ENCODE measurements at regions not wholly inside any gene's neighbourhood (a gene's known extent, or its start where the extent isn't known, plus 50 kb on each side); places are given as distances from the start of the nearest gene placed in this dataset.
"Not testable (repeated sequence)": the region's sequence is repeated elsewhere in the genome, so short reads cannot be mapped to it uniquely, and the experiment has no call there.

- no peak for DNase-seq (ENCODE audit: low spot score)
Observed at GRCh38 chr16:85526185-85526974, 86.7 kb upstream of the GSE1 start.

GRCh38 chr16:85527042-85527766, 85.9 kb upstream of the GSE1 start:
- DNase-seq (ENCODE audit: low spot score), result no peak

DNA sequence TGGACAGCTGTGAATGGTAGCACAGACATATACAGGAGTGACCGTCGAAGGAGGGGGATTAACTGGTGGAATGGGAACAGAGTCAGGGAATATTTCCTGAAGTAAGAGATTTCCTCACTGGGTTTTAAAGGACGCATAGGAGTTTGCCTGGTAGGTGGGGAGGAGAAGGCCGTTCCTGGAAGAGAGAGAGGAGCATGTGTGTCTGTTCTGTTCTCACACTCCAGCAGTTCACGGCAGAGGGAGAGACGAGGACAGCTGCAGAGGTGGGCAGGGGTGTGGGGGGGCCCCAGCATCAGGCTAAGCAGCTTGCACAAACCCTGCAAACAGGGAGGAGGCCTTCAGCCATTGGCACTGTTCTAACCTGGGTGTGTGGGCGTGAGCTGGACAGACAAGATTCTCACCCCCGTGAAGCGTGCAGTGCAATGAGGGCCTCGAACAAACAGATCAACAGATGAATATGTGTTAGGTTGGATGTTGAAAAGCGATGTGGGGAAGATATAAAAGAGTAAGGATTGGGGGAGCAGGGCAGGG, 85.3 kb upstream of the GSE1 start:
- no peak for DNase-seq (ENCODE audit: low spot score)

GRCh38 chr16:85528528-85529387, 84.4 kb upstream of the GSE1 start:
- no peak for DNase-seq (ENCODE audit: low spot score)

GRCh38 chr16:85529489-85530369, 83.4 kb upstream of the GSE1 start:
- DNase-seq (ENCODE audit: low spot score), result no peak

- DNase-seq (ENCODE audit: low spot score), result no peak
Observed at GRCh38 chr16:85530370-85530739, 82.8 kb upstream of the GSE1 start.

DNA sequence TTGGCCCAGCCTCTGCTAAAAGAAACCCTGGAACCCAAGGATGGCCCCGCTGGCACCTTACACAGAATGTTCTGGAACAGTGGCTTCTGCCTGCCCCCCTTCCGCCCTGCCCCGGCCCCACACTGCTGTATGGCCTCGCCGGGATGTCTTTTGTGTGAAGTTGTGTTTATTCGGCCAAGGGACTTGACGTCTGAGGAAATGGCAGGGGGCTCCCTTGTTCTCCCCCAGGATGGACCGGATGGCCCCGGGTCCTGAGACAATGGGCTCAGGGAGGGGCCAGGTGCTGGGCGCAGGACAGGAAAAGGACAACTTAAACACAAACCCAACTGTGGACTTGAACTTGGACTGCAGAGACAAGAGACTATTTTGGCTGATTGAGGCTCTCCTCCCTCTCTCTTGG, 81.6 kb upstream of the GSE1 start:
- DNase-seq (ENCODE audit: low spot score), result no peak

DNA sequence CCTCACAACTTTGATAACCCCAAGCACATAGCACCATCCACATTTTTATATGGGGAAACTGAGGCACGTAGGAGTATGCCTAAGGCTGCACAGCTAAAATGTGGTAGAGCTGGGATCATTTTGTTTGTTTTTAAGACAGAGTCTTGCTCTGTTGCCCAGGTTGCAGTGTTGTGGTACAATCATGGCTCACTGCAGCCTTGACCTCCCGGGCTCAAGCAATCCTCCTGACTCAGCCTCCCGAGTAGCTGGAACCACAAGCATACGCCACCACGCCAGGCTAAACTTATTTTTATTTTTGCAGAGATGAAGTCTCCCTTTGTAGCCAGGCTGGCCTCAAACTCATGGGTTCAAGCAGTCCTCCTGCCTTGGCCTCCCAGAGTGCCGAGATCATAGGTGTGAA, 81.0 kb upstream of the GSE1 start:
- DNase-seq (ENCODE audit: low spot score), result no peak

DNA sequence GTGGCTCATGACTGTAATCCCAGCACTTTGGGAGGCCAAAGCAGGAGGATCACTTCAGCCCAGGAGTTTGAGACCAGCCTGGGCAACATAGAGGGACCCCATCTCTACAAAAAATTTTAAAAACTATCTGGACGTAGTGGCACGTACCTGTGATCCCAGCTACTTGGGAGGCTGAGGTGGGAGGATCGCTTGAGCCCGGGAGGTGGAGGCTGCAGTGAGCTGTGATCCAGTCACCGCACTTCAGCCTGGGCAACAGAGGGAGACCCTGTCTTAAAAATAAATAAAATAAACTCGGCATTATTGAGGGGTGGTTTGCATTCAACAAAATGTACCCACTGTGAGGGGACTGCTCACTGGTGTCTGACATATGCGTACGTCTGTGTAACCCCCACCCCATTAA, 79.5 kb upstream of the GSE1 start:
- not testable (repeated sequence) for DNase-seq (ENCODE audit: low spot score)

GRCh38 chr16:85534536-85535351, 78.4 kb upstream of the GSE1 start:
- DNase-seq (ENCODE audit: low spot score), result no peak

DNA sequence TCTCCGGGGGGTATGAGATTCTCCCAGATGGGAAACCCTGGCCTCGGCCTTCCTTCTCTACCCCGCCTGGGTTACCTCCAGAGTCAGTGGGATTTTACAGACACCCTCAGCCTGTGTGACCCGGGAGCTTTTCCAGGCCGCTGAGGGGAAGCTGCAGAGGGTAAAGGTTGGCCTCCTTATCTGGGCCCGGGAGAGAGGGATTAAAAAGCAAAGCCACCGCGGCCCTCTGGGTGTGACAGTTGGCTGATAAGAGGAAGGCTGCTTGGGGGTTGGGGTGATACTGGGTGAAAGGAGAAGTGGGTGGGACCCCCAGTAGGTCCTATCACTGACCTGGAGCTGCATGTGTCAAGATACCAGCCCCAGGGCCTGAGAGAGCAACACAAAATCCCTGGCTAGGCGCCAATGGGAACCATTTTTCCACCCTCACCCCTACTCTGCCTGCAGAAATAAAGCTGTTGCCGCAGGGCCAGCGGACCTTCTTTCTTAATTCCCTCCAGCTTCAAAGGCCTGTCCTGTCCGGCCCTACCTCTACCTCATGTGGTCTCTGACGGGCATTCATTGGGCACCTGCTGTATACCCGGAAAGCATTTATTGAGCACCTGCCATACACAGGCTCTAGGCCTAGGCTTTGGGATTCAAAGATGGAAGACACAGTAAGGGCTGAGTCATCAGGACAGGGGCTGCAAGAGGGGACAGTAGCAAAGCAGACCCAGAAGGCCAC, 77.6 kb upstream of the GSE1 start:
- DNase-seq (ENCODE audit: low spot score), result no peak

DNA sequence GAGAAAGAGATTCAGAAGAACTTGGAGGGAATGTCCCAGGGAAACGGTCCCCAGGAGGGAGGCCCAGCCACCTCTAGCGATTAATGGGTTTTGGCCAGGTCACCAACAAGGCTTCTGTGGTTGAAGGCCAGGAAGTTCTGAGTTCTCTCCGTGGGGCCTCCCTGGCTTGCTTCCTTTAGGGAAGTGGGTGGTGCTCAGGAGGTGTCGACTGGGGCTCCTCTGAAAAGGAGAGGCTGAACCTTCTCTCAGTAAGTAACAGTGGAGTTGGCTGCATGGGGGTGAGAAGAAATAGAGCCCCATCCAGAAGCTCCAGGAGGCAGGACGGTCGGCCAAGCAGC, 77.1 kb upstream of the GSE1 start:
- no peak for DNase-seq (ENCODE audit: low spot score)

GRCh38 chr16:85536411-85537330, 76.5 kb upstream of the GSE1 start:
- DNase-seq (ENCODE audit: low spot score), result no peak

DNA sequence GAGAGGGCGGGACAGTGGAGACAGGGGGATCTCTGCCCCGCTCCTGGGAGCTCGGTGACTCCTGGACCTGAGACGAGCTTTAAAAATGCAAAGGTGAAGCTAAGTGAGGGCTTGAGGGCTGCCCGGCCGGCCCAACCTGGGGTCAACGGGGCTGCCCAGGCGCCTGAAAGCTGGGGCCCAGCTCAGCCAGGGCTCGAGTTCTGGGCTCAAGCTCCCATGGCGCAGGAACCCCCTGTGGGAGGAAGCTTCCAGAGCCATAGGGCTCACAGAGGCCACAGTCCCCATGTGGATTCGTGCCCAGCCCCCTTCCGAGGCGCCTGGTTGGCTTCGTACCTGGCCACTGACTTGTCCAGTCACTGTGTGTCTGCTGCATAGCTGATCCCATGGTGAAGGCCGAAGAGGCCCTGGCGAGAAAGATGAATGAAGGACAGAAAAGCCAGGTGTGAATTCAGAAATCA, 75.8 kb upstream of the GSE1 start:
- no peak for DNase-seq (ENCODE audit: low spot score)

DNA sequence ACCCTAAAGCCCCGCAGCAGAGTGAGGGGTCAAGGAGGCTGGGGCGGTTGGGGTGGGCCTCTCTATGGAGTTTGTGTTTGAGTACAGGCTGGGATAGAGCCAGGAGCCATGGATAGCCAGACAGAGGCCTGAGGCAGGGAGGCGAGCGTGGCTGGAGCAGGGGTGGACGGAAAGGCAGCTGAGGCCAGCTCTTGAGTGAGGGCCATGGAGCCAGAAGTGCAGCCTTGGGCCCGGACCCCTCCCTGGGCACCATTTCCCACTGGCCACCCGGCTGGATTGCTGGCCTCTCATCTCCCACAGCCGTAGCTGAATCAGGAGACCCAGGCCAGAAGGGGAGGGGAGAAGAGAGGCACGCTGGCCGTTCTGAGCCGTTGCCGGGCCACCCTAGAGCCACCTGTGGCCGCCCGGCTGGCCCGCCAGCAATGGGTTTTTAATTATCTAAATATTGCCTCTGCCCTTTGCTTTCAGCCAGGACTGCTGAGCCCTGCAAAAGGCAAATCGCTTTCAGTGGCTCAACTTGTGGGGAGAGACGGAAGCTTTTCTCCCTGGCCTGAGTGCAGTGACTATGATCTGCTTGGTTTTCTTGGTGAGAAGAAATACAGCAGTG, 75.2 kb upstream of the GSE1 start:
- no peak for DNase-seq (ENCODE audit: low spot score)

- DNase-seq (ENCODE audit: low spot score), result no peak
Observed at GRCh38 chr16:85539084-85539483, 74.0 kb upstream of the GSE1 start.

DNA sequence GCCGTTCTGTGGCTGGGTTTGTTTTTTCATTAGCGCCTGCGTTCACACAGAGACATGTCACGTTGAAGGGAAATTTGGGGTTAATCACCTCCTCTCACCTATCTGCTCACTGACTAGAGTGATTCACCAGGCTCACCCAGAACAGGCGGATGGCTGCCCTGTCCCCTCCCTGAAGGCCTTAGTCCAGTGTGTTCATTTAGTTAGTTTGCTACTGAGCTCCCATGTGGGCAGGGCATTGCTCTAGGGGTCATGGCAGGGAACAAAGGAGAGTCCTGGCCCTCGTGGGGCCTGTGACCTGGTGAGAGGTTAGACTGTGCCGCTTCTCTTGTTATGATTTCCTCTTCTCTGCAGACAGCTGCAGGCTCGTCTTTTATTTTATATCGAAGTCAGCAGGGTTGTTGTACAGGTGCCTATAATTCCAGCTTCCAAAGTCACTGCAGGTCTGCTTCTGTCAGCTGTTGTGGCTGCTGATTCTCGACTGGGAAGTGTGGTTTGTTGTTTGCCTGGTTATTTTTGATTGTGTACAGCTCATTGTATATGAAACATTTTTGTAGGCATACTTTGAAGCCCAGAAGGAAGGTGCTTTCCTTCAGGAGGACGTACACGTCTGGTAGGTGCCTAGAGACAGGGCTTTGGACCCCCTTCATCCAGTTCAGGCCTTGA, 73.4 kb upstream of the GSE1 start:
- DNase-seq (ENCODE audit: low spot score), result no peak

DNA sequence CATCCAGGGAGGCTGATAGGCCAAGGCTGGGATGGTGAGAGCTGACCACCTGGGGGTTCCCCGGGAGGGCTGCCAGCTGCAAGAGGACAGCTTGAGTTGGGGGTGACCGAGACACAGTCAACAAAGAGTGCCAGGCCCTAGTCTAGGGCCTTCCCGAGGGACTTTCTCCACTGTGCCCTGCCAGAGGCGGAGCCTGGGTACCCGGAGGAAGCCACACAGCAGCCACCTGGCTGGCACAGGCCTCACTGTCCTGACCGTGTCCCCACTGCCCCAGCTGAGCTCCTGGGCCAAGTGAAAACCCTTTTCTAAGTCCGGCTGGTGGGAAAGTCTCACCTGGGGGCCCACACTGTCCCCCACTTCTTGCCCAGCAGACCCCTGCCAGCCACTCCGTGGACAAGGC, 71.9 kb upstream of the GSE1 start:
- no peak for DNase-seq (ENCODE audit: low spot score)

Data from H4 (cell line).